MG63 (cell line): ENCODE measurements at regions not wholly inside any gene's neighbourhood (a gene's known extent, or its start where the extent isn't known, plus 50 kb on each side); places are given as distances from the start of the nearest gene placed in this dataset.
"Not testable (repeated sequence)": the region's sequence is repeated elsewhere in the genome, so short reads cannot be mapped to it uniquely, and the experiment has no call there.

ENCODE experiments used
- DNase-seq: peaks from one replicate; pipeline ENCODE4 v3.0.0-alpha.2; 2020
- H3K27me3 ChIP-seq: fragments of 250-450 bp; sonication (Bioruptor Pico); 2 replicates; pipeline ENCODE4 v1.5.1; 2020; ENCODE audit warnings: mild to moderate bottlenecking, moderate library complexity
- H3K36me3 ChIP-seq: fragments of 250-450 bp; sonication (Bioruptor Pico); 2 replicates; pipeline ENCODE4 v1.5.1; 2020; ENCODE audit warnings: mild to moderate bottlenecking, moderate library complexity
- H3K4me3 ChIP-seq: fragments of 250-450 bp; sonication (Bioruptor Pico); 2 replicates; pipeline ENCODE4 v1.5.1; 2020; ENCODE audit warnings: mild to moderate bottlenecking, moderate library complexity
- H3K9me3 ChIP-seq: fragments of 250-450 bp; sonication (Bioruptor Pico); 2 replicates; pipeline ENCODE4 v1.5.1; 2020; ENCODE audit warnings: mild to moderate bottlenecking, moderate library complexity

DNA sequence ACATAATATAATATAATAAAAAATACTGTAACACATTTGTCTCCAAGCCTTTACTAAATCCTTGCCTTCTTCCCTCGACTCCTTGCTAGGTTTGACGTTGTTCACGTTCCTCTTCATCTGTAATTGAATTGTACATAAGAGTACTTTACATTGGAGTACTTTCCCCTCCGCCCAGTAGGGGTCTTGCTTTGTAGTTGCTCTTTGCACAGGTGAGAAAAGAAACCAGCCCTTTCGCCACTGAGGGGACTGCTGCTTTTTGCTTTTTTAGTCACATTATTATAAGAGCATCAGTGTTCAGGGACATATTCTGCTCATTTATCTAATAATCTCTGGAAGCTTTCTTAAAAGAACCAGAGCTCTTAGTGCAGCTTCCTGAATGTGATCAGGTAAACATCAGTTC lies 115.0 kb downstream of the CETN3 start:
- no peak overlapping the region for H3K4me3 ChIP-seq
- no peaks in the 10 kb centered on the region for H3K36me3 ChIP-seq
- no peak for DNase-seq
- no peaks in the 10 kb centered on the region for H3K27me3 ChIP-seq
- no peaks in the 10 kb centered on the region for H3K9me3 ChIP-seq

DNA sequence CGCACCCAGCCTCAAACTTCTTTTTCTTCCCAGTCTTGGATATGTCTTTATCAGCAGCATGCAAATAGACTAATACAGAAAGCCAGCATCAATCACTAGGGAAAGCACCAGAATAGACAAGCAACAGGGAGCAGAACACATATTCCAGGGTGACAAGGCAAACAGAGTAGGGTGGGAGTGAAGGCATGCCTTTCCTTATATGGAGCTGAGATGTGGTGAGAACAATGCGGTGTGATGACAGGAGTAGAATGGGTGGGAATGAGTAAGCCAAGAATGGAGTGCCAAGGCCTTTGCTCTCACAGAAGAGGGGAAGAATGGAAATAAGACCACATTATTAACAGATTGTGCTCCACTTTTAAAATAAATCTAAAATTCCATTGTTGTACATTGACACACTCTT lies 115.6 kb downstream of the CETN3 start:
- Histone ChIP-seq H3K4me3 (no peak overlapping the region), H3K9me3 (no peaks in the 10 kb centered on the region), H3K27me3 (no peaks in the 10 kb centered on the region), H3K36me3 (no peaks in the 10 kb centered on the region)
- no peak for DNase-seq

DNA sequence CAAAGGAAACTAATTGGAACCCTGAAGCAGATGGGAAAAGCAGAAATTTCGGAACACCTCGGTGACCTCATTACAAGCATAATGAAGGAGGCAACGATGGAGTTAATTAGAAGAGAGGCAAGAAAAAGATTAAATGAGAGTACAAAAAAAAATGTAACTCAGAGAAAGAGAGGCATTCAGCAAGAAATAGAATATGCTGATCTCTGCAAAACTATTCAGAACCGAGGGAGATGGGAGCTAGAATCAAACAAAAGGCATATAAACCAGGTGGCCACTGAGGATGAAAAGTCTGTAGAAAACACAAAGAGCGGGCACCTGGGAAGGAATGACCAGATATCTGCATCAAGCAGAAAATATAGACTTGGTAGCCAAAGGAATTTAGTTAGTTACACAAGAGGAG lies 118.9 kb downstream of the CETN3 start:
- no peak overlapping the region for H3K4me3 ChIP-seq
- no peak for DNase-seq
- no peaks in the 10 kb centered on the region for H3K27me3 ChIP-seq
- H3K36me3 ChIP-seq: no peaks in the 10 kb centered on the region
- H3K9me3 ChIP-seq: no peaks in the 10 kb centered on the region

GRCh38 chr5:90289837-90290236 lies 119.7 kb downstream of the CETN3 start:
- Histone ChIP-seq H3K4me3 (no peak overlapping the region), H3K36me3 (no peaks in the 10 kb centered on the region), H3K27me3 (no peaks in the 10 kb centered on the region), H3K9me3 (no peaks in the 10 kb centered on the region)
- DNase-seq: no peak

DNA sequence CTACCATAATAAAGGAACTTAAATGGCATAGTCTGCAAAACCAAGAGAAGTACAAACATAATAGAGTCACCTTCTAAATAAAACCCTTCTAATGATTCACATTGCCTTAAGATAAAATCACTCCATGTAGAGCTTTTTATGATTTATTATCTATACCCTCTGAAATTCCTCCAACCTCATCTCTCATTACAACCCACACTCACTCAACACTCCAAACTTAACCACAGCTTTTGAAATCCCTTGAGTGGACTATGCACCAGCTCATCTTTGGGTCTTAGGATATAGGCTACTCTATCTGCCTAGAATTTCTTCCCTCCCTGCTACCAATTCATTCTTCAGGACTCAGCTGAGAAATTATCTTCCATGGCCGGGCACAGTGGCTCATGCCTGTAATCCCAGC lies 122.5 kb downstream of the CETN3 start:
- no peak for DNase-seq
- H3K36me3 ChIP-seq: no peaks in the 10 kb centered on the region
- H3K9me3 ChIP-seq: no peaks in the 10 kb centered on the region
- H3K27me3 ChIP-seq: no peaks in the 10 kb centered on the region
- H3K4me3 ChIP-seq: no peak overlapping the region

DNA sequence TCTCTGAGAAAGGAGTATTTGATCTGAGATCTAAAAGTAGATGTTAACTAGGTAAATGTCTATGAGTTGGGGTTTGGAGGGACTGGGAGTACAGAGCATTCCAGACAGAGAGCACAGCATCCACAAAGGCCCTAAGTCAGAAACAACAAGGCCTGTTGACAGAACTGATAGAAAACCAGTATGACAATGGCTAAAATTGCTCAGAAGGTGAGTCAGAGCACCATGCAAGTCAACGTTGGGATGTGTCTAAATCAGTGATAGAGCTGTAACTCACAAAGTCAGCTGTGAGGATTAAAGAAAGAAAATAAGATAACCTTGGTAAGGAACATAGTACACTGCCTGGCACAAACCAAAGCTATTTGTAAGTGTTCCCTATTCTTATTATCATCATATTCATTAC lies 124.0 kb downstream of the CETN3 start:
- Histone ChIP-seq H3K4me3 (no peak overlapping the region), H3K27me3 (no peaks in the 10 kb centered on the region), H3K9me3 (no peaks in the 10 kb centered on the region), H3K36me3 (no peaks in the 10 kb centered on the region)
- no peak for DNase-seq

GRCh38 chr5:90284375-90284774 lies 125.2 kb downstream of the CETN3 start:
- DNase-seq: no peak
- H3K36me3 ChIP-seq: no peaks in the 10 kb centered on the region
- H3K9me3 ChIP-seq: no peaks in the 10 kb centered on the region
- no peak overlapping the region for H3K4me3 ChIP-seq
- H3K27me3 ChIP-seq: no peaks in the 10 kb centered on the region

- no peak for DNase-seq
- no peaks in the 10 kb centered on the region for H3K9me3 ChIP-seq
- peaks cover 8% of the 10 kb centered on the region; the same call in 1 of the 2 replicates for H3K27me3 ChIP-seq
Observed at GRCh38 chr5:90279091-90279490, 130.5 kb downstream of the CETN3 start.

DNA sequence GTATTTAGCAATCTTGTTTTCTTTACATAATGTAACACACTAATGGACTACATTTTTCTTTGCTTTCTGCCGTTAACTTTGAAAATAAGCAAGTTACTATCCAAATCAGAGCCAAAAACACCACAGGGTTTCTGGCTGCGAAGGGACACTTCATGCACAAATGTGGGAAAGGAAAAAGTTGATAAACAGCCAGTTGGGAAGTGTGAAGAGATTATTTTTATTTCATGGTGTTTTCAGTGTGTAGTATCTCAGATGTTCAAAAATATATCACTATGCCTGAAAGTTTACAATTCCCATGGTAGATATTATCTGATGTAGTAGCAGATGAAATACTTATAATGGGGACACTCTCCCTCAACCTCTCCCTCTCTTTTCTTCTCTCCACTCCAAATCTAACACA lies 135.3 kb downstream of the CETN3 start:
- Histone ChIP-seq H3K4me3 (no peak overlapping the region), H3K27me3 (peaks cover 10% of the 10 kb centered on the region; the same call in 1 of the 2 replicates), H3K9me3 (no peaks in the 10 kb centered on the region), H3K36me3 (no peaks in the 10 kb centered on the region)
- DNase-seq: no peak

More at GRCh38 chr5:90279091-90279490, 130.5 kb downstream of the CETN3 start:
- H3K4me3 ChIP-seq: no peak overlapping the region
- no peaks in the 10 kb centered on the region for H3K36me3 ChIP-seq

DNA sequence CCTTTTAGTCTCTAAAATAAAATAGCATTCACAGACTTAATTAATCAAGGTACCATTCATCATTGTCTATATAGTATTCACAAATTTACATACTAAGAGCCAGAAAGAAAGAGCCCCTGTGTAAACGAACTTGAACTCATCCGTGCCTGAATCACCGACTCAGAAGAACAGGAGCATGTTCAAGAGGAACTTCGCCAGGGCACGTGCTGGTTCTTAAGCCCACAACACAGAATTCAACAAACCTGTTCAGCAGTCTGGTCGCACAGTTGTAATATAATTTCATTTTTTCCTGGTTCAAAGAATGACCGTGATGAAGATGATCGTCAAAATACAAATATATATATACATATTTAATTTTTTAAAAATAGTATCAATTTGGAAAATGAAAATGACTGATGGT lies 141.9 kb downstream of the CETN3 start:
- Histone ChIP-seq H3K4me3 (no peak overlapping the region), H3K9me3 (no peaks in the 10 kb centered on the region), H3K27me3 (0 out of 2 replicates have a peak, but pooled peaks cover 2% of the 10 kb centered on the region), H3K36me3 (no peaks in the 10 kb centered on the region)
- DNase-seq: no peak

DNA sequence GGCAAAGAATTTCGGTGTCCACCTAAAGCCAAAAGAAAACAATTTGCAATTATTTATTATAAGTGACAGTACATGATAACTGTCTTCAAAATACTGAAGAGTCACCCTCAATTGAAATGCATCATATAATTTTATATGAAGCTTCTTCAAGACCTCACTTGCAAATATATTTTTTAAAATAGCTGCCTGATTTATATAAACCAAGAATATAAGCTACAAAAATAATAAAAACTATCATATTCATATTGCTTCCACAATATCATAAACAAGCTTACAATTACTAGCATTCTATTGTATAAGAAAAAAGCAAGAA lies 144.1 kb downstream of the CETN3 start:
- H3K36me3 ChIP-seq: no peaks in the 10 kb centered on the region
- H3K4me3 ChIP-seq: no peak overlapping the region
- no peaks in the 10 kb centered on the region for H3K27me3 ChIP-seq
- DNase-seq: no peak
- no peaks in the 10 kb centered on the region for H3K9me3 ChIP-seq

DNA sequence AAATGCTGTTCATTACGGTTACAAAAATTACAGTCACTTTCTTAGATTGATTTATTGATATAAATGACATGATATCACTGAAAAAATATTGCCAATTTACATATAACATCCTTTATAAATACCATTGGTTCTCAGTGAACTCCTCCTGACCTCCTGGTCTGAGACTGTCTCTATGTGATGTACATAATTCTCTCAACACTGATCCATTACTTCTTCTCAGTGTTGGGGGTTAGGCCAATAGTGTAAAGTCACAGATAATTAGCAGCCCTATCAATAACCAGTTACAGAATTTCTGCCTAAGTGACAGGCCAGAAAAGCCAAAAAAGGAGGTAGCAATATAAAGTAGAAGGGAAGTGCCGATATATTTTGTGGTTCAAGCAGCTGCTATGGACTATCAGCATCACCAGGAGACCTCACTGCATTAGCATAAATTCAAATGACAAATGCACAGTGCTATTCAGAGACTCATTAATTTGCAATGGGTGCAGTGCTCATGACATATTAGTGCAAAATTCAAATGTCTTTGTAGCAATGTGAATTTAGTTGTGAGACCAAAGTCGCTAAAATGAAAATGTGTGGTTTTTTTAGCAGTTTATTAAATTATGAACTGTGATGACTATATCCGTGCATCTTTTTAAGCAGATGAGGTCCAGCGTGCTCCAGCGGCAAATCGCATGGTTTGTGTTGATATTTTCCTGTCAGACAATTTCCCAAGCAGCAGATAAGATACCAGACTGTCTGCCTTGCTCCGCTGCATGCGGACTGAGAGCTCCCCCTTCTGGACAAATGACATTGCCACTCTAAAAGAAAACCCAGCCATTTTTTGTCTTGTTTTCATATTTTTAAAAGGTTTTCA lies 144.6 kb downstream of the CETN3 start:
- Histone ChIP-seq H3K27me3 (no peaks in the 10 kb centered on the region), H3K36me3 (no peaks in the 10 kb centered on the region), H3K4me3 (no peak overlapping the region), H3K9me3 (no peaks in the 10 kb centered on the region)
- DNase-seq: peak; percentile 49

DNA sequence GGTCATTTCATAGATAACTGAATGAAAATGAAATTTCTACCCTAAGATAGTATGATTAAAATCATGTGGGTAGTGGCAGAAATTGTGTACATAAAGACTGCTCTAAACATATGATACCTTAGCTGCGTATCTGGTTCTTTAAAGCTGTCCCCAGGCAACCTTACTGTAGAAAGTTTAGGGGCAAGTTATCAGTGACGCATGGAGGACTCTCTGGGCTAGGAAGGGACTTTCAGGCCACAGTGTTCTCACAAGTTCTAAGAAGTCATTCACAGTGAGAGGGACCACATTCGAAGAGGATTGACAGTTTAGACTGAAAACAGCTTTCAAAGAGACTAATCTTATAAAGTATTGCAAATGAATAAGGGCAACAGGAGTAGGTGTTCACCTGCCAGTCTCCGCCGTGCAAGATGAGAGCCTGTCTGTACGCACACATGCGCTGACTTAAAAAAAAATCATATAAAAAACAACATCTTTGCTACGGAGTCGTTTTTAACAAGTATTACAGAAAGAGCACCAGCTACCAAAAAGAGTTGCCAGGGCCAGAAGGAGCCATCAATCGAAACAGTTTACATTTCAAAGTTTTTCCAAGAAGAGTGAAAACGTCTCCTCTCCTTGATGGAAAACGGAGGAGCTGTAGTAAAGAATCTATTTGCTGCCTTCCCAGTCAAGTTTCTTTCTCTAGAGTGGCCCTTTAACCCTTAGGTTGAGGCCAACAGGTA lies 146.3 kb downstream of the CETN3 start:
- no peak for DNase-seq
- no peak overlapping the region for H3K4me3 ChIP-seq
- H3K27me3 ChIP-seq: no peaks in the 10 kb centered on the region
- no peaks in the 10 kb centered on the region for H3K36me3 ChIP-seq
- no peaks in the 10 kb centered on the region for H3K9me3 ChIP-seq

DNA sequence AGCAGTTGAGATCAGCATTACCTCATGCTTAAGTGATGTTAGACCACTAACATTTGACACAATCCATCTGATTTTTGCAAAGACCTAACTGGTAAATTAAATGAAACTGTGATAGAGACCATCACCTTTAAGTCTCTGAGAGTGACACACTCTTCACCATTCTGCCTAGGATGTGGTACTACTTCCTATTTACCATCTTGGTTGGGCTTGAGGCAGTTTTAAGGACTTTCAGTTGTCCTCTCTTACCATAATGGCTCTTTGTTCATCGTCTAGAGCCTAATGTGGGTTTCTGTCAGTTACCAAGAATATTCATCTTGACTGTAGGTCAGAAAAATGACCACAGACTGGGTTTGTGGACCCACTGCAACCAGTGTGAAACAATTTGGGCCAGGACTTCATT lies 158.1 kb downstream of the CETN3 start:
- DNase-seq: no peak
- Histone ChIP-seq H3K9me3 (no peaks in the 10 kb centered on the region), H3K27me3 (no peaks in the 10 kb centered on the region), H3K4me3 (no peak overlapping the region), H3K36me3 (no peaks in the 10 kb centered on the region)

- DNase-seq: no peak
Observed at GRCh38 chr5:90248640-90249039, 160.9 kb downstream of the CETN3 start.

GRCh38 chr5:90243848-90244247 lies 165.7 kb downstream of the CETN3 start:
- not testable (repeated sequence) for H3K36me3 ChIP-seq, H3K4me3 ChIP-seq, H3K27me3 ChIP-seq, DNase-seq, H3K9me3 ChIP-seq

More at GRCh38 chr5:90248640-90249039, 160.9 kb downstream of the CETN3 start:
- H3K4me3 ChIP-seq: no peak overlapping the region
- no peaks in the 10 kb centered on the region for H3K9me3 ChIP-seq
- 0 out of 2 replicates have a peak, but pooled peaks cover 2% of the 10 kb centered on the region for H3K27me3 ChIP-seq
- no peaks in the 10 kb centered on the region for H3K36me3 ChIP-seq

- Histone ChIP-seq H3K36me3 (no peaks in the 10 kb centered on the region), H3K9me3 (no peaks in the 10 kb centered on the region), H3K4me3 (no peak overlapping the region), H3K27me3 (peaks cover 5% of the 10 kb centered on the region; the same call in 1 of the 2 replicates)
- DNase-seq: no peak
Observed at GRCh38 chr5:90233476-90233875, 176.1 kb downstream of the CETN3 start.

DNA sequence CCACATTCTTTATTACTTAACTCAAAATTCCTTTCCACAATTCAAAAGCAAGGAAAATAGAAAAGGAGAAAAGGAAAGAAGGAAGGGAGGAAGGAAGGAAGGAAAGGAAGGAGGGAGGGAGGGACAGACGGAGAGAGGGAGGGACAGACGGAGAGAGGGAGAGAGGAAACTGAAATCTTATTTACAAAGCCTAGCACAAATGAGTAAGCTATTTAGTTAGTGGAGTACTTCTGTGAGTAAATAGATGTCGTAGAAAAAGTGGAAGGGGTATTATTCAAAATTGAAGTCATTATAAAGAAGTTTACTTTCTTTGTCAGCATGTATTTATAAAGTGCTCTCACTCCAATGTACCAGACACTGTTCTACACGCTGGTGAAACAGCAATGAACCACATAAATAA lies 177.9 kb downstream of the CETN3 start:
- DNase-seq: no peak
- no peaks in the 10 kb centered on the region for H3K36me3 ChIP-seq
- no peaks in the 10 kb centered on the region for H3K9me3 ChIP-seq
- H3K4me3 ChIP-seq: no peak overlapping the region
- peaks cover 5% of the 10 kb centered on the region; the same call in 1 of the 2 replicates for H3K27me3 ChIP-seq
